WTC11 (cell line): ENCODE measurements at regions not wholly inside any gene's neighbourhood (a gene's known extent, or its start where the extent isn't known, plus 50 kb on each side); places are given as distances from the start of the nearest gene placed in this dataset.

ENCODE experiments used
- ATAC-seq: fragments of 200-7000 bp; cut with Tn5 transposase; 2 replicates; pipeline ENCODE4 v1.10.0; 2021; ENCODE audit warnings: mild to moderate bottlenecking, moderate library complexity
- CTCF ChIA-PET: fragments of 300-600 bp; sonication (Branson Sonifier 250); formaldehyde crosslinking; loops from one replicate; lab custom pipeline; 2021; ENCODE audit warnings: antibody characterized with exemption; lab: Charles Lee
- POLR2A ChIA-PET: fragments of 350-600 bp; sonication (Branson Sonifier 250); formaldehyde crosslinking; loops from one replicate; lab custom pipeline; 2021; ENCODE audit warnings: antibody characterized with exemption; lab: Charles Lee
- DNase-seq: peaks from one replicate; pipeline ENCODE4 v3.0.0; 2021; ENCODE audit warnings: low spot score
- H3K27ac Mint-ChIP-seq: 2 replicates; pipeline ENCODE4 v1.8.0; 2021; ENCODE audit warnings: mixed read lengths
- H3K27me3 Mint-ChIP-seq: 2 replicates; pipeline ENCODE4 v1.8.0; 2021; ENCODE audit warnings: low read depth, mild to moderate bottlenecking, moderate library complexity, mixed read lengths
- H3K36me3 Mint-ChIP-seq: 2 replicates; pipeline ENCODE4 v1.8.0; 2021; ENCODE audit warnings: mixed read lengths
- H3K4me1 Mint-ChIP-seq: 2 replicates; pipeline ENCODE4 v1.8.0; 2022; ENCODE audit warnings: mixed read lengths
- H3K4me3 Mint-ChIP-seq: 2 replicates; pipeline ENCODE4 v1.8.0; 2021; ENCODE audit warnings: mild to moderate bottlenecking, moderate library complexity, mixed read lengths
- H3K9me3 Mint-ChIP-seq: 2 replicates; pipeline ENCODE4 v1.8.0; 2021; ENCODE audit warnings: mixed read lengths
- FOXJ3 ChIP-seq: sonication (generic); formaldehyde crosslinking; IDR thresholded peaks from 2 replicates; pipeline ENCODE4 v1.9.0; 2021; ENCODE audit warnings: missing genetic modification reagents, mild to moderate bottlenecking, borderline replicate concordance
- NR2C2 ChIP-seq: sonication (generic); formaldehyde crosslinking; IDR thresholded peaks from 2 replicates; pipeline ENCODE4 v1.8.0; 2022; ENCODE audit warnings: mild to moderate bottlenecking, missing genetic modification reagents
- RELA ChIP-seq: sonication (generic); formaldehyde crosslinking; IDR thresholded peaks from 2 replicates; pipeline ENCODE4 v1.8.1; 2022; ENCODE audit warnings: missing genetic modification reagents, mild to moderate bottlenecking, borderline replicate concordance
- ZNF671 ChIP-seq: fragments of 250-450 bp; sonication (Bioruptor Pico); IDR thresholded peaks from 2 replicates; pipeline ENCODE4 v1.8.0; 2021; ENCODE audit warnings: mild to moderate bottlenecking
- TF ChIP-seq, protein P1 (sequence below): fragments of 250-450 bp; sonication (Bioruptor Pico); conservative IDR thresholded peaks from 2 replicates; pipeline ENCODE4 v1.9.0; 2021; ENCODE audit warnings: mild to moderate bottlenecking
- TF ChIP-seq, protein P2 (sequence below): sonication (generic); formaldehyde crosslinking; IDR thresholded peaks from 2 replicates; pipeline ENCODE4 v1.8.1; 2022; ENCODE audit warnings: mild to moderate bottlenecking, missing genetic modification reagents, moderate library complexity, borderline replicate concordance
- TF ChIP-seq, protein P3 (sequence below): sonication (generic); formaldehyde crosslinking; IDR thresholded peaks from 2 replicates; pipeline ENCODE4 v1.8.0; 2023; ENCODE audit warnings: mild to moderate bottlenecking, missing genetic modification reagents
- TF ChIP-seq, protein P4 (sequence below): sonication (generic); formaldehyde crosslinking; IDR thresholded peaks from 2 replicates; pipeline ENCODE4 v1.8.1; 2023; ENCODE audit warnings: mild to moderate bottlenecking, missing genetic modification reagents, moderate library complexity
- TF ChIP-seq, protein P5 (sequence below): fragments of 250-450 bp; sonication (Bioruptor Pico); IDR thresholded peaks from 2 replicates; pipeline ENCODE4 v2.1.2; 2022; ENCODE audit warnings: mild to moderate bottlenecking, moderate library complexity
- TF ChIP-seq, protein P6 (sequence below): sonication (generic); formaldehyde crosslinking; IDR thresholded peaks from 2 replicates; pipeline ENCODE4 v1.8.1; 2022; ENCODE audit warnings: low read depth, mild to moderate bottlenecking, moderate library complexity, missing genetic modification reagents, borderline replicate concordance
- TF ChIP-seq, protein P7 (sequence below): sonication (generic); formaldehyde crosslinking; conservative IDR thresholded peaks from 2 replicates; pipeline ENCODE4 v1.8.1; 2023; ENCODE audit warnings: mild to moderate bottlenecking, low read depth, missing genetic modification reagents, moderate library complexity

DNA sequence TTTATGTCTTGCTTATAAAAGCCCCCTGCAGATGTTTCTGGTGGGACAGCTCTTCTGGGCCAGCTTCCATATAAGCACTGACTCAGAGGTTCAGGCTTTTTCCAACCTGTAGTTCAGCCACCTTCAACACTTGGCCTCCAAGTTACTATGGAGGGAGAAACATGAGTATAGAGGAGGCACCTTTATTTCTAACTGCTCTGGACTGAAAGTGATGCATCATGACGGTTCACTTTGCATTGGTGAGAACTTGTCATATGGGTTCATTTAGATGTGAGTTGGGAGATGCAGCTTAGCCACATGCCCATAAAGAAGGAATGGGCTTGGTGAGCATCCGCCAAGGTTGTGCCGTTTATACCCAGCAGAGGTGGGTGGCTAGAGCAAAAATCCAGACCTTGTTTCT, 58.8 kb upstream of the CFAP161 start:
- Mint-ChIP-seq H3K4me1 (no peaks in the 10 kb centered on the region), H3K27me3 (peaks cover 10% of the 10 kb centered on the region), H3K27ac (no peak overlapping the region), H3K9me3 (peaks cover 18% of the 10 kb centered on the region), H3K4me3 (no peak overlapping the region), H3K36me3 (no peaks in the 10 kb centered on the region)
- TF ChIP-seq NR2C2 (CRISPR knock-in tag) = no peak
- TF ChIP-seq, protein P1, sequence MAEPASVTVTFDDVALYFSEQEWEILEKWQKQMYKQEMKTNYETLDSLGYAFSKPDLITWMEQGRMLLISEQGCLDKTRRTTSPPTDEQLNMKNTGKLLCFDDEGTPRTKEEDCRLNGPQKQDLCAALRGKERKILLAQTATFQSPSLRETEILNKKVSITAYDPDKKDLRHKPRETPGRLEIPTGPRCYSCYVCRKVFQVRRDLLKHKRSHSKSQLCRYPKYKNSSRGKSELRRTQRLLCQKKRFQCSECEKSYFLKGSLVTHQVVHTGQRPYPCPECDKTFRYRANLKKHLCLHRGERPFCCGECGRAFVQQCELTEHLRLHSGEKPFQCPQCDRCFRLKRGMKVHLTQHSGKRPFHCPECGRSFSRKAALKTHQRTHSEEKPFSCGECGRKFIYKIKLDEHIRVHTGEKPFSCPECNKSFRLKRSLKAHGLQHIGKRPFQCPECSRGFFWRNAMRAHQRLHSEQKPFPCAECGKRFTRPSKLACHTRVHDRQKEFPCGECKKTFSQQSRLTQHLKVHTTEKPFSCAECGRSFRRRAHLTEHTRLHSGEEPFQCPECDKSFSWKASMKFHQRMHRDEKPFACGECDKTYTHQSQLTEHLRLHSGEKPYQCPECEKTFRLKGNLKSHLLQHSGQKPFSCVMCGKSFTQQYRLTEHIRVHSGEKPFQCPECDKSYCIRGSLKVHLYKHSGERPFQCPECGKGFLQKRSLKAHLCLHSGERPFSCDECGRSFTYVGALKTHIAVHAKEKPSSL (CRISPR knock-in tag) = no peak
- TF ChIP-seq, protein P2, sequence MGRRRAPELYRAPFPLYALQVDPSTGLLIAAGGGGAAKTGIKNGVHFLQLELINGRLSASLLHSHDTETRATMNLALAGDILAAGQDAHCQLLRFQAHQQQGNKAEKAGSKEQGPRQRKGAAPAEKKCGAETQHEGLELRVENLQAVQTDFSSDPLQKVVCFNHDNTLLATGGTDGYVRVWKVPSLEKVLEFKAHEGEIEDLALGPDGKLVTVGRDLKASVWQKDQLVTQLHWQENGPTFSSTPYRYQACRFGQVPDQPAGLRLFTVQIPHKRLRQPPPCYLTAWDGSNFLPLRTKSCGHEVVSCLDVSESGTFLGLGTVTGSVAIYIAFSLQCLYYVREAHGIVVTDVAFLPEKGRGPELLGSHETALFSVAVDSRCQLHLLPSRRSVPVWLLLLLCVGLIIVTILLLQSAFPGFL (CRISPR knock-in tag) = no peak
- CTCF ChIA-PET = interaction anchor here (0.7 kb wide), 1 partner anchor 191 kb away, joined by 3 read pairs; no protein-coding TSS in a partner anchor
- no peak for ATAC-seq
- POLR2A ChIA-PET = no interaction called here
- no peak for DNase-seq

DNA sequence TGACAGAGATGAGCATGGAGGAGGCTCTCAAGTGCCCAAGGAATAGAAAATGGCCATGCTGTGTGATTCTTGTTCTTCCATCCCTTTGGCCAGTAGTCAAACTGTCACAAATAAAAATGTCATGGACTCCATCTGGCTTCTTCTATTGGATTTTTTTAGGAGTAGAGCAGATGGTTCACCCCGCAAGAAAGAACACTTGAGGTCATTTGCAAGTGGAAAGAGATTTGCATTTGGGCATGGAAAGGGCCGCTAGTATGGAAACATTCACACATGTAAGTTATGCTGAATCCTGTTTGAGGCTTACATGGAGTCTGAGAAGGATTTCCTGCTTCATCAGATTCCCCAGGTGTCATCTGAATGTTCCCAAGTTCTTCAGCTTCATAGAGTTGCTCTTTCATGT, 53.1 kb upstream of the CFAP161 start:
- Mint-ChIP-seq H3K4me1 (no peaks in the 10 kb centered on the region), H3K4me3 (no peak overlapping the region), H3K27me3 (peaks cover 7% of the 10 kb centered on the region), H3K9me3 (peaks cover 14% of the 10 kb centered on the region), H3K36me3 (no peaks in the 10 kb centered on the region), H3K27ac (no peak overlapping the region)
- DNase-seq (no peak), ATAC-seq (no peak)
- ChIA-PET POLR2A (no interaction called here), CTCF (interaction anchor here (1.8 kb wide), 1 partner anchor 185 kb away, joined by 6 read pairs; no protein-coding TSS in a partner anchor)
- TF ChIP-seq, protein P3, sequence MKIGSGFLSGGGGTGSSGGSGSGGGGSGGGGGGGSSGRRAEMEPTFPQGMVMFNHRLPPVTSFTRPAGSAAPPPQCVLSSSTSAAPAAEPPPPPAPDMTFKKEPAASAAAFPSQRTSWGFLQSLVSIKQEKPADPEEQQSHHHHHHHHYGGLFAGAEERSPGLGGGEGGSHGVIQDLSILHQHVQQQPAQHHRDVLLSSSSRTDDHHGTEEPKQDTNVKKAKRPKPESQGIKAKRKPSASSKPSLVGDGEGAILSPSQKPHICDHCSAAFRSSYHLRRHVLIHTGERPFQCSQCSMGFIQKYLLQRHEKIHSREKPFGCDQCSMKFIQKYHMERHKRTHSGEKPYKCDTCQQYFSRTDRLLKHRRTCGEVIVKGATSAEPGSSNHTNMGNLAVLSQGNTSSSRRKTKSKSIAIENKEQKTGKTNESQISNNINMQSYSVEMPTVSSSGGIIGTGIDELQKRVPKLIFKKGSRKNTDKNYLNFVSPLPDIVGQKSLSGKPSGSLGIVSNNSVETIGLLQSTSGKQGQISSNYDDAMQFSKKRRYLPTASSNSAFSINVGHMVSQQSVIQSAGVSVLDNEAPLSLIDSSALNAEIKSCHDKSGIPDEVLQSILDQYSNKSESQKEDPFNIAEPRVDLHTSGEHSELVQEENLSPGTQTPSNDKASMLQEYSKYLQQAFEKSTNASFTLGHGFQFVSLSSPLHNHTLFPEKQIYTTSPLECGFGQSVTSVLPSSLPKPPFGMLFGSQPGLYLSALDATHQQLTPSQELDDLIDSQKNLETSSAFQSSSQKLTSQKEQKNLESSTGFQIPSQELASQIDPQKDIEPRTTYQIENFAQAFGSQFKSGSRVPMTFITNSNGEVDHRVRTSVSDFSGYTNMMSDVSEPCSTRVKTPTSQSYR = no peak
- TF ChIP-seq NR2C2 (CRISPR knock-in tag) (no peak), RELA (CRISPR knock-in tag) (no peak)
- TF ChIP-seq, protein P4, sequence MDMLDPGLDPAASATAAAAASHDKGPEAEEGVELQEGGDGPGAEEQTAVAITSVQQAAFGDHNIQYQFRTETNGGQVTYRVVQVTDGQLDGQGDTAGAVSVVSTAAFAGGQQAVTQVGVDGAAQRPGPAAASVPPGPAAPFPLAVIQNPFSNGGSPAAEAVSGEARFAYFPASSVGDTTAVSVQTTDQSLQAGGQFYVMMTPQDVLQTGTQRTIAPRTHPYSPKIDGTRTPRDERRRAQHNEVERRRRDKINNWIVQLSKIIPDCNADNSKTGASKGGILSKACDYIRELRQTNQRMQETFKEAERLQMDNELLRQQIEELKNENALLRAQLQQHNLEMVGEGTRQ (CRISPR knock-in tag) = no peak
- TF ChIP-seq, protein P5, sequence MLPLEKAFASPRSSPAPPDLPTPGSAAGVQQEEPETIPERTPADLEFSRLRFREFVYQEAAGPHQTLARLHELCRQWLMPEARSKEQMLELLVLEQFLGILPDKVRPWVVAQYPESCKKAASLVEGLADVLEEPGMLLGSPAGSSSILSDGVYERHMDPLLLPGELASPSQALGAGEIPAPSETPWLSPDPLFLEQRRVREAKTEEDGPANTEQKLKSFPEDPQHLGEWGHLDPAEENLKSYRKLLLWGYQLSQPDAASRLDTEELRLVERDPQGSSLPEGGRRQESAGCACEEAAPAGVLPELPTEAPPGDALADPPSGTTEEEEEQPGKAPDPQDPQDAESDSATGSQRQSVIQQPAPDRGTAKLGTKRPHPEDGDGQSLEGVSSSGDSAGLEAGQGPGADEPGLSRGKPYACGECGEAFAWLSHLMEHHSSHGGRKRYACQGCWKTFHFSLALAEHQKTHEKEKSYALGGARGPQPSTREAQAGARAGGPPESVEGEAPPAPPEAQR = no peak

DNA sequence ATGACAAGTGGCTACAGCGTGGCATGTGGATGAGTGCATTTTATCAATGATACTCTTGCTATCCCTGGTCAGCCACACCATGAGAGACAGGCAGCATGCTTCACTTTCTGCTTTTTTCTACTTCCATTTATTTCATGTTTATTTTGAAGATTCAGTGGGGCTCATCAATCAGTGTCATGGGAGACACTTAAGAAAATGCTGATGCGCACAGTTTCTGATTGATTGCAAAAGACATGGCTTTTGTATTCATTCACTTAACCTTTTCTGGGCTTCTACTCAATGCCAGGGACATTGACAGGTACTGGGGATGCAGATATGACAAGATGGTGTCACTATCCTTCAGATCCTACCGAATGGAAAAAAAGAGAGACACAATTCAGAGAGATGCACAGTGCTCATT, 50.9 kb upstream of the CFAP161 start:
- Mint-ChIP-seq H3K9me3 (peaks cover 9% of the 10 kb centered on the region; the same call in 1 of the 2 replicates), H3K27me3 (no peaks in the 10 kb centered on the region; the same call in 1 of the 2 replicates), H3K4me1 (no peaks in the 10 kb centered on the region), H3K27ac (no peak overlapping the region), H3K36me3 (no peaks in the 10 kb centered on the region), H3K4me3 (no peak overlapping the region)
- TF ChIP-seq, protein P1 (CRISPR knock-in tag) = no peak
- TF ChIP-seq, protein P6, sequence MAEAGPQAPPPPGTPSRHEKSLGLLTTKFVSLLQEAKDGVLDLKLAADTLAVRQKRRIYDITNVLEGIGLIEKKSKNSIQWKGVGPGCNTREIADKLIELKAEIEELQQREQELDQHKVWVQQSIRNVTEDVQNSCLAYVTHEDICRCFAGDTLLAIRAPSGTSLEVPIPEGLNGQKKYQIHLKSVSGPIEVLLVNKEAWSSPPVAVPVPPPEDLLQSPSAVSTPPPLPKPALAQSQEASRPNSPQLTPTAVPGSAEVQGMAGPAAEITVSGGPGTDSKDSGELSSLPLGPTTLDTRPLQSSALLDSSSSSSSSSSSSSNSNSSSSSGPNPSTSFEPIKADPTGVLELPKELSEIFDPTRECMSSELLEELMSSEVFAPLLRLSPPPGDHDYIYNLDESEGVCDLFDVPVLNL (CRISPR knock-in tag) = no peak
- TF ChIP-seq FOXJ3 (no peak), ZNF671 (no peak)
- TF ChIP-seq, protein P7, sequence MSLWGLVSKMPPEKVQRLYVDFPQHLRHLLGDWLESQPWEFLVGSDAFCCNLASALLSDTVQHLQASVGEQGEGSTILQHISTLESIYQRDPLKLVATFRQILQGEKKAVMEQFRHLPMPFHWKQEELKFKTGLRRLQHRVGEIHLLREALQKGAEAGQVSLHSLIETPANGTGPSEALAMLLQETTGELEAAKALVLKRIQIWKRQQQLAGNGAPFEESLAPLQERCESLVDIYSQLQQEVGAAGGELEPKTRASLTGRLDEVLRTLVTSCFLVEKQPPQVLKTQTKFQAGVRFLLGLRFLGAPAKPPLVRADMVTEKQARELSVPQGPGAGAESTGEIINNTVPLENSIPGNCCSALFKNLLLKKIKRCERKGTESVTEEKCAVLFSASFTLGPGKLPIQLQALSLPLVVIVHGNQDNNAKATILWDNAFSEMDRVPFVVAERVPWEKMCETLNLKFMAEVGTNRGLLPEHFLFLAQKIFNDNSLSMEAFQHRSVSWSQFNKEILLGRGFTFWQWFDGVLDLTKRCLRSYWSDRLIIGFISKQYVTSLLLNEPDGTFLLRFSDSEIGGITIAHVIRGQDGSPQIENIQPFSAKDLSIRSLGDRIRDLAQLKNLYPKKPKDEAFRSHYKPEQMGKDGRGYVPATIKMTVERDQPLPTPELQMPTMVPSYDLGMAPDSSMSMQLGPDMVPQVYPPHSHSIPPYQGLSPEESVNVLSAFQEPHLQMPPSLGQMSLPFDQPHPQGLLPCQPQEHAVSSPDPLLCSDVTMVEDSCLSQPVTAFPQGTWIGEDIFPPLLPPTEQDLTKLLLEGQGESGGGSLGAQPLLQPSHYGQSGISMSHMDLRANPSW (CRISPR knock-in tag) = no peak
- no peak for ATAC-seq
- ChIA-PET POLR2A (no interaction called here), CTCF (no interaction called here)
- DNase-seq = no peak
